ENCODE measurements at regions not wholly inside any gene's neighbourhood (a gene's known extent, or its start where the extent isn't known, plus 50 kb on each side); places are given as distances from the start of the nearest gene placed in this dataset.

GRCh38 chr2:15053542-15053941, 421.0 kb downstream of the LRATD1 start:
- no peak for DNase-seq (ENCODE audit: low spot score)
- in situ Hi-C loops (cut with MboI; ENCODE audit: low sequenced_read_pairs, unreplicated experiment), result no loop called here
- TF ChIP-seq CTCF (IDR thresholded peaks at IDR 0.05; ENCODE audit: borderline replicate concordance, control extremely low read depth, extremely low read depth, insufficient read depth, missing control alignments), result no peak

GRCh38 chr2:15058015-15058720, 425.7 kb downstream of the LRATD1 start:
- peak; percentile 27 for DNase-seq (ENCODE audit: low spot score)
- TF ChIP-seq CTCF (IDR thresholded peaks at IDR 0.05; ENCODE audit: borderline replicate concordance, control extremely low read depth, extremely low read depth, insufficient read depth, missing control alignments), result no peak
- in situ Hi-C loops (cut with MboI; ENCODE audit: low sequenced_read_pairs, unreplicated experiment), result no loop called here

DNA sequence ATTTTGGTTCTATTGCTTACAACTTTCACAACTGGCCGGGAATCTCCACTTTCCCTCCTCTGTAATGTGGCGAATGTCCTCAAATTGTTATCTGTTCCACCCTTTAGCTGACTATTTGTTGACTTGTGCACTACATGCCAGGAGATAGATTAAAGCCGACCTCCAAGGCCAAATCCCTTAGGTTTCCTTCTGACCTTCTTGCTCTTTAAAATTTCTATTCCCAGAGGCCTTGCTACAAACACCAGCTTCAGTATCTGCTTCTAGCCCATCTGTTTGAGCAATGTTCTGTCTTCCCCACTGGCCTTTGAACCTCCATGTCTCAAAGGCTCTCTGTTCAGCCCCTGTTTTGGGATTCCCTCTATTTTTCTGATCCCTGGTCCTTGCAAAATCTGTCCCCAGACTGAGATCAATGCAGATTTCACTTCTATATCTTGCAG, 426.2 kb downstream of the LRATD1 start:
- no peak for TF ChIP-seq CTCF (IDR thresholded peaks at IDR 0.05; ENCODE audit: borderline replicate concordance, control extremely low read depth, extremely low read depth, insufficient read depth, missing control alignments)
- DNase-seq (ENCODE audit: low spot score), result no peak
- in situ Hi-C loops (cut with MboI; ENCODE audit: low sequenced_read_pairs, unreplicated experiment), result no loop called here

GRCh38 chr2:15059870-15060512, 427.5 kb downstream of the LRATD1 start:
- no peak for DNase-seq (ENCODE audit: low spot score)
- TF ChIP-seq CTCF (IDR thresholded peaks at IDR 0.05; ENCODE audit: borderline replicate concordance, control extremely low read depth, extremely low read depth, insufficient read depth, missing control alignments), result no peak
- in situ Hi-C loops (cut with MboI; ENCODE audit: low sequenced_read_pairs, unreplicated experiment), result no loop called here

DNA sequence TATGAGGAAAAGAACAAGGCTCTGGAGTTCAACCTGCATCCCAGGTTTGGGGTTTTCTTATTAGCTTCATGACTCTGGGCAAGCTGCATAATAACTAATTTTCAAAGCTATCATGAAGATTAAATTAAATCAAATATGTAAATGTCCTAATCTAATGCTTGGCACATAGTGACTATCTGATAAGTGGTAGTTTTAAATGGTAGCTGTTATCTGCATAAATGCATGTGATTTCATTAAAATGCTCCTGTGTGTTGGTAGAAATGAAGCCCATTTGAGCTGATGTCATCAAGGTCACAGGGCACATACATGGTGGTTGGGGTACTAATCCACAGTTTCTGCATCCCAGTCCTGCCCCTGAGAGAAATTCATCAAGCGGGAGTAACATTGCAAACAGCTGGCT, 428.8 kb downstream of the LRATD1 start:
- TF ChIP-seq CTCF (IDR thresholded peaks at IDR 0.05; ENCODE audit: borderline replicate concordance, control extremely low read depth, extremely low read depth, insufficient read depth, missing control alignments), result no peak
- DNase-seq (ENCODE audit: low spot score), result no peak
- in situ Hi-C loops (cut with MboI; ENCODE audit: low sequenced_read_pairs, unreplicated experiment), result no loop called here

DNA sequence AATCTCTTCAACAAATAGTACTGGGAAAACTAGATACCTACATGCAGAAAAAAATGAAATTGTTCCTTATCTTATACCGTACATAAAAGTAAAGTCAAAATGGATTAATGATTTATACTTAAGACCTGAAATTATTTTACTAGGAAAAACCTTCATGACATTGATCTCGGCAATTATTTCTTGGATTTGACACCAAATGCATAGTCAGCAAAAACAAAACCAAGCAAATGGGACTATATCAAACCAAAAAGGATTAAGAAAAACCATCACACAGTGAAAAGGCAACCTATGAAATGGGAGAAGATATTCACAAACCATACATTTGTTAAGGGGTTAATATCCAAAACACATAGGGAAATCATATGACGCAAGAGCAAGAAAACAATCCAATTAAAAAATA, 433.6 kb downstream of the LRATD1 start:
- no peak for DNase-seq (ENCODE audit: low spot score)
- no peak for TF ChIP-seq CTCF (IDR thresholded peaks at IDR 0.05; ENCODE audit: borderline replicate concordance, control extremely low read depth, extremely low read depth, insufficient read depth, missing control alignments)
- in situ Hi-C loops (cut with MboI; ENCODE audit: low sequenced_read_pairs, unreplicated experiment), result no loop called here
